LHCN-M2 (cell line): ENCODE measurements at regions not wholly inside any gene's neighbourhood (a gene's known extent, or its start where the extent isn't known, plus 50 kb on each side); places are given as distances from the start of the nearest gene placed in this dataset.

ENCODE experiments used
- DNase-seq: peaks from one replicate; pipeline ENCODE4 v3.0.0-alpha.2; 2012; ENCODE audit warnings: low read depth

- no peak for DNase-seq
Measured at GRCh38 chr10:8481718-8482504, 427.4 kb downstream of the GATA3 start.

GRCh38 chr10:8485032-8485431 lies 430.5 kb downstream of the GATA3 start:
- no peak for DNase-seq

- DNase-seq = no peak
Measured at GRCh38 chr10:8487346-8487745, 432.9 kb downstream of the GATA3 start.

GRCh38 chr10:8489232-8489631 lies 434.7 kb downstream of the GATA3 start:
- no peak for DNase-seq

GRCh38 chr10:8489823-8490222 lies 435.3 kb downstream of the GATA3 start:
- no peak for DNase-seq

- DNase-seq = no peak
Measured at GRCh38 chr10:8498290-8498689, 443.8 kb downstream of the GATA3 start.

GRCh38 chr10:8498881-8499280 lies 444.4 kb downstream of the GATA3 start:
- DNase-seq = no peak

- DNase-seq = no peak
Measured at GRCh38 chr10:8499312-8499711, 444.8 kb downstream of the GATA3 start.

- no peak for DNase-seq
Measured at GRCh38 chr10:8499752-8500390, 445.4 kb downstream of the GATA3 start.

GRCh38 chr10:8502573-8502972 lies 448.1 kb downstream of the GATA3 start:
- DNase-seq = no peak

GRCh38 chr10:8504499-8504898 lies 450.0 kb downstream of the GATA3 start:
- no peak for DNase-seq

GRCh38 chr10:8507156-8507555 lies 452.7 kb downstream of the GATA3 start:
- no peak for DNase-seq

GRCh38 chr10:8508882-8509281 lies 454.4 kb downstream of the GATA3 start:
- no peak for DNase-seq

GRCh38 chr10:8510471-8510870 lies 456.0 kb downstream of the GATA3 start:
- no peak for DNase-seq

- no peak for DNase-seq
Measured at GRCh38 chr10:8511026-8511425, 456.5 kb downstream of the GATA3 start.

GRCh38 chr10:8513155-8514147 lies 459.0 kb downstream of the GATA3 start:
- no peak for DNase-seq

GRCh38 chr10:8520382-8520781 lies 465.9 kb downstream of the GATA3 start:
- no peak for DNase-seq

GRCh38 chr10:8527773-8528172 lies 473.3 kb downstream of the GATA3 start:
- DNase-seq = no peak

- no peak for DNase-seq
Measured at GRCh38 chr10:8531116-8531515, 476.6 kb downstream of the GATA3 start.

- no peak for DNase-seq
Measured at GRCh38 chr10:8532647-8533046, 478.2 kb downstream of the GATA3 start.

GRCh38 chr10:8533462-8533861 lies 479.0 kb downstream of the GATA3 start:
- DNase-seq = no peak

GRCh38 chr10:8534096-8534495 lies 479.6 kb downstream of the GATA3 start:
- no peak for DNase-seq
